ENCODE measurements at regions not wholly inside any gene's neighbourhood (a gene's known extent, or its start where the extent isn't known, plus 50 kb on each side); places are given as distances from the start of the nearest gene placed in this dataset.

DNA sequence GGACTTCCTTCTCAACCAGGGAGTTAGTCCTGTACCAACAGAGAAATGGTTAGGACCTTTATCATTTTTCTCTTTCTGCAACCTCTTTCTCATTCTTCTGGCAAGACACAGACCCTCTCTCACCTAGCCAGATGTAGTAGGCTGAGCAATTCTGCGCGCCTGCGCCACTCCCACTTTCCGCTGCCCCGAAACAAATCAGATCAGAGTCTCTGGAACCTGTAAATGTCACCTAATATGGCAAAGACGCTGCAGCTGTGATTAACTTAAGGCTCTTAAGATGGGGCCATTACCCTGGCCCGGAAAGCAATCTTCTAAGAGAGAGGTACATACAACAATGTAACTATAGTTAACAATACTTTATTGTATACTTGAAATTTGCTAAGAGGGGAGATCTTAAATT, 94.3 kb upstream of the ASIC2 start:
- TF ChIP-seq, protein P1, sequence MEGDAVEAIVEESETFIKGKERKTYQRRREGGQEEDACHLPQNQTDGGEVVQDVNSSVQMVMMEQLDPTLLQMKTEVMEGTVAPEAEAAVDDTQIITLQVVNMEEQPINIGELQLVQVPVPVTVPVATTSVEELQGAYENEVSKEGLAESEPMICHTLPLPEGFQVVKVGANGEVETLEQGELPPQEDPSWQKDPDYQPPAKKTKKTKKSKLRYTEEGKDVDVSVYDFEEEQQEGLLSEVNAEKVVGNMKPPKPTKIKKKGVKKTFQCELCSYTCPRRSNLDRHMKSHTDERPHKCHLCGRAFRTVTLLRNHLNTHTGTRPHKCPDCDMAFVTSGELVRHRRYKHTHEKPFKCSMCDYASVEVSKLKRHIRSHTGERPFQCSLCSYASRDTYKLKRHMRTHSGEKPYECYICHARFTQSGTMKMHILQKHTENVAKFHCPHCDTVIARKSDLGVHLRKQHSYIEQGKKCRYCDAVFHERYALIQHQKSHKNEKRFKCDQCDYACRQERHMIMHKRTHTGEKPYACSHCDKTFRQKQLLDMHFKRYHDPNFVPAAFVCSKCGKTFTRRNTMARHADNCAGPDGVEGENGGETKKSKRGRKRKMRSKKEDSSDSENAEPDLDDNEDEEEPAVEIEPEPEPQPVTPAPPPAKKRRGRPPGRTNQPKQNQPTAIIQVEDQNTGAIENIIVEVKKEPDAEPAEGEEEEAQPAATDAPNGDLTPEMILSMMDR (IDR thresholded peaks at IDR 0.05), result no peak
- H3K36me3 ChIP-seq (replicated peaks in 1 of 2; ENCODE audit: control insufficient read depth in 1 of 2, insufficient read depth in 2 of 2, low read length in 2 of 2), result no peaks in the 10 kb centered on the region
- H3K9me3 ChIP-seq (replicated peaks in 1 of 2; ENCODE audit: control insufficient read depth in 1 of 2, insufficient read depth in 1 of 2, low read length in 2 of 2), result no peaks in the 10 kb centered on the region
- no peaks in the 10 kb centered on the region for H3K4me1 ChIP-seq (ENCODE audit: control insufficient read depth in 1 of 2, insufficient read depth in 2 of 2, low read length in 2 of 2)
- H2AFZ ChIP-seq (ENCODE audit: insufficient read depth, low read depth, low read length, poor library complexity, severe bottlenecking), result no peak overlapping the region
- H3K27ac Mint-ChIP-seq, result no peak overlapping the region
- H3K4me3 ChIP-seq (replicated peaks in 1 of 3; ENCODE audit: low read depth in 2 of 3, low read length in 3 of 3), result no peak overlapping the region
- no peaks in the 10 kb centered on the region for H3K27me3 ChIP-seq (ENCODE audit: control insufficient read depth in 2 of 2, insufficient read depth in 2 of 2, low read length in 2 of 2)
- DNase-seq, result no peak
- peaks cover 0 to 7% (median 2%) of the 10 kb centered on the region in 7 donors for H3K9me3 Mint-ChIP-seq
- no peaks in the 10 kb centered on the region for H3K79me2 ChIP-seq (ENCODE audit: insufficient read depth, low read length)
- H3K27me3 Mint-ChIP-seq (ENCODE audit: low read depth in 3 of 3), result peaks cover 0 to 6% (median 6%) of the 10 kb centered on the region in 3 donors
- intact Hi-C loops (cut with micrococcal nuclease), result no loop called here
- 97% methylated on average over 5 of the region's 7 CpGs for WGBS (ENCODE audit: insufficient coverage)
- no peak overlapping the region for H3K9ac ChIP-seq (ENCODE audit: insufficient read depth, low read length, poor library complexity, severe bottlenecking)
- H3K4me2 ChIP-seq (replicated peaks; ENCODE audit: extremely low read depth, low read length, poor library complexity, severe bottlenecking), result no peak overlapping the region
- no peaks in the 10 kb centered on the region for H3K36me3 Mint-ChIP-seq
- no peaks in the 10 kb centered on the region for H4K20me1 ChIP-seq (ENCODE audit: insufficient read depth, low read length)
- H3K4me3 Mint-ChIP-seq, result no peak overlapping the region
- H3K4me1 Mint-ChIP-seq, result no peaks in the 10 kb centered on the region
- no peak overlapping the region for H3K27ac ChIP-seq (ENCODE audit: low read depth in 1 of 2, low read length in 2 of 2)

DNA sequence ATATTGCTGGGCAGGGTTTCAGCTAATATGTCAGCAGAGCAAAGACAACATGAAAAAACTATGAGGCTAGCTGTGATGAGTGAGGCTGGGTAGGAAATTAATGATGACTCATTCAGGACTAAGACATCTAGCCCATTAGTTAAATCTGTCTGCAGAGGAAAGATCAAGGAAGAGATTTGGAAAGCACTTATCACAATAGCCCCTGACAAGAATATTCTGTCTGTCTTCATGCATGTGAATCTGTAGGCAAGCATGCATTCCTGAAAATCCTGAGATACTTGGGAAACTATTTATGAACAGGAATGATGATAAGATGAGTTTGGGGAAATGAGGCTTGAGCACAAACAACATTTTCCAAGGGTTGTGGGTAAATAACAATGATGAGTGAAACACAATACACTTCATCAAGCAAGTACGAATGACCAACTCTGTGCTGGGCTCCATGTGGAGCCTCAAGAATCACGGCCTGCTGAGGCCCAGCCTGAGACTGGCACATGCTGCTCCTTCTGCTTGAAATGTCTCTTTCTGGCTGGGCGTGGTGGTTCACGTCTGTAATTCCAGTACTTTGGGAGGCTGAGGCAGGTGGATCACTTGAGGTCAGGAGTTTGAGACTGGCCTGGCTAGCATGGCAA, 96.5 kb upstream of the ASIC2 start:
- H3K4me3 ChIP-seq (replicated peaks in 1 of 3; ENCODE audit: low read depth in 2 of 3, low read length in 3 of 3), result no peak overlapping the region
- H3K27ac Mint-ChIP-seq, result no peak overlapping the region
- TF ChIP-seq, protein P1 (IDR thresholded peaks at IDR 0.05), result no peak
- no peaks in the 10 kb centered on the region for H4K20me1 ChIP-seq (ENCODE audit: insufficient read depth, low read length)
- H3K36me3 ChIP-seq (replicated peaks in 1 of 2; ENCODE audit: control insufficient read depth in 1 of 2, insufficient read depth in 2 of 2, low read length in 2 of 2), result no peaks in the 10 kb centered on the region
- no peaks in the 10 kb centered on the region for H3K36me3 Mint-ChIP-seq
- peaks cover 0 to 7% (median 3%) of the 10 kb centered on the region in 7 donors for H3K9me3 Mint-ChIP-seq
- H3K27ac ChIP-seq (ENCODE audit: low read depth in 1 of 2, low read length in 2 of 2), result no peak overlapping the region
- no peaks in the 10 kb centered on the region for H3K9me3 ChIP-seq (replicated peaks in 1 of 2; ENCODE audit: control insufficient read depth in 1 of 2, insufficient read depth in 1 of 2, low read length in 2 of 2)
- no peak overlapping the region for H3K4me2 ChIP-seq (replicated peaks; ENCODE audit: extremely low read depth, low read length, poor library complexity, severe bottlenecking)
- H2AFZ ChIP-seq (ENCODE audit: insufficient read depth, low read depth, low read length, poor library complexity, severe bottlenecking), result no peak overlapping the region
- H3K4me1 Mint-ChIP-seq, result no peaks in the 10 kb centered on the region
- no peaks in the 10 kb centered on the region for H3K27me3 ChIP-seq (ENCODE audit: control insufficient read depth in 2 of 2, insufficient read depth in 2 of 2, low read length in 2 of 2)
- H3K79me2 ChIP-seq (ENCODE audit: insufficient read depth, low read length), result no peaks in the 10 kb centered on the region
- WGBS (ENCODE audit: insufficient coverage), result 90% methylated on average over 2 of the region's 4 CpGs
- intact Hi-C loops (cut with micrococcal nuclease), result no loop called here
- no peak for DNase-seq
- H3K4me1 ChIP-seq (ENCODE audit: control insufficient read depth in 1 of 2, insufficient read depth in 2 of 2, low read length in 2 of 2), result no peaks in the 10 kb centered on the region
- H3K9ac ChIP-seq (ENCODE audit: insufficient read depth, low read length, poor library complexity, severe bottlenecking), result no peak overlapping the region
- H3K27me3 Mint-ChIP-seq (ENCODE audit: low read depth in 3 of 3), result peaks cover 2 to 6% (median 4%) of the 10 kb centered on the region in 3 donors
- H3K4me3 Mint-ChIP-seq, result no peak overlapping the region

All from CD14-positive monocyte (primary cell).